RWPE2 (cell line): ENCODE measurements at regions not wholly inside any gene's neighbourhood (a gene's known extent, or its start where the extent isn't known, plus 50 kb on each side); places are given as distances from the start of the nearest gene placed in this dataset.
"Not testable (repeated sequence)": the region's sequence is repeated elsewhere in the genome, so short reads cannot be mapped to it uniquely, and the experiment has no call there.

ENCODE experiments used
- ATAC-seq: fragments of 200-7000 bp; cut with Tn5 transposase; 3 replicates; pipeline ENCODE4 v1.9.1; 2021; ENCODE audit warnings: low read depth
- DNase-seq: peaks from one replicate; pipeline ENCODE4 v3.0.0-alpha.2; 2020; ENCODE audit warnings: low spot score
- H3K27ac ChIP-seq: fragments of 450-650 bp; 2 replicates; pipeline ENCODE4 v1.5.1; 2017; ENCODE audit warnings: mild to moderate bottlenecking; ENCODE audit not compliant: poor library complexity, severe bottlenecking
- H3K27me3 ChIP-seq: fragments of 250-450 bp; sonication (Bioruptor Pico); 2 replicates; pipeline ENCODE4 v1.5.1; 2021; ENCODE audit warnings: mild to moderate bottlenecking, moderate library complexity; ENCODE audit not compliant: insufficient read depth, poor library complexity, severe bottlenecking
- H3K36me3 ChIP-seq: fragments of 250-450 bp; sonication (Bioruptor Pico); 2 replicates; pipeline ENCODE4 v1.5.1; 2020; ENCODE audit warnings: low read depth, mild to moderate bottlenecking, moderate library complexity
- H3K4me1 ChIP-seq: fragments of 250-450 bp; sonication (Bioruptor Pico); 2 replicates; pipeline ENCODE4 v1.5.1; 2021; ENCODE audit warnings: mild to moderate bottlenecking, moderate library complexity; ENCODE audit not compliant: insufficient read depth, poor library complexity, severe bottlenecking
- H3K4me3 ChIP-seq: fragments of 250-450 bp; sonication (Bioruptor Pico); 2 replicates; pipeline ENCODE4 v1.5.1; 2021; ENCODE audit warnings: mild to moderate bottlenecking, moderate library complexity; ENCODE audit not compliant: severe bottlenecking
- H3K9me3 ChIP-seq: fragments of 250-450 bp; sonication (Bioruptor Pico); 2 replicates; pipeline ENCODE4 v1.5.1; 2021; ENCODE audit warnings: mild to moderate bottlenecking, moderate library complexity; ENCODE audit not compliant: severe bottlenecking
- CTCF ChIP-seq: fragments of 450-650 bp; IDR thresholded peaks from one replicate; pipeline ENCODE4 v1.5.1; 2017; ENCODE audit warnings: mild to moderate bottlenecking, moderate library complexity; ENCODE audit not compliant: poor library complexity, severe bottlenecking

DNA sequence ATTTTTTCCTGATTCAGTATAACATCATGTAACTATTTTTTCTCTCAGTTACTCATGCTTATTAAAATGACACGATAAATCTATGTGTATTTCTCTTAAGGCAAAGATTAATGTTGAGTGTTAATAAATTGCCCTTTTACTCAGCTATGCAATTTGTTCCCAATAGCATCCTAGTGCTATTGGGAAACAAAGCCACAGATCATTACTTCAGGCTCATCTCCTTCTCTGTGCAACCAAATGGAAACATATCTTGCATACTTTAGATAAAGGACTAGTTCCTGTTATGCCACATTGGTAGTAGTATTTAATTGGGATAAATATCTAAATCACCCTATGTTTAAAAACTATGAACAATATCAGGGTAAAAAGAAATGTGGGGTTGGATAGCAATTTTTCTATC is 106.2 kb downstream of the PLPPR4 start:
- no peaks in the 10 kb centered on the region for H3K9me3 ChIP-seq
- no peak overlapping the region for H3K27ac ChIP-seq
- H3K27me3 ChIP-seq, result peaks cover 11% of the 10 kb centered on the region
- ATAC-seq (no peak), DNase-seq (no peak)
- H3K4me3 ChIP-seq, result no peak overlapping the region
- TF ChIP-seq CTCF, result no peak
- no peaks in the 10 kb centered on the region for H3K36me3 ChIP-seq
- no peaks in the 10 kb centered on the region for H3K4me1 ChIP-seq

GRCh38 chr1:99371413-99371812 is 107.1 kb downstream of the PLPPR4 start:
- no peak for TF ChIP-seq CTCF
- Histone ChIP-seq H3K4me3 (no peak overlapping the region), H3K4me1 (no peaks in the 10 kb centered on the region), H3K27ac (no peak overlapping the region), H3K36me3 (no peaks in the 10 kb centered on the region), H3K27me3 (peaks cover 3% of the 10 kb centered on the region), H3K9me3 (no peaks in the 10 kb centered on the region)
- no peak for ATAC-seq
- no peak for DNase-seq

- H3K9me3 ChIP-seq, result no peaks in the 10 kb centered on the region
- ATAC-seq (no peak), DNase-seq (no peak)
- no peaks in the 10 kb centered on the region for H3K4me1 ChIP-seq
- H3K36me3 ChIP-seq, result no peaks in the 10 kb centered on the region
- H3K4me3 ChIP-seq, result no peak overlapping the region
- peaks cover 3% of the 10 kb centered on the region for H3K27me3 ChIP-seq
- no peak for TF ChIP-seq CTCF
- H3K27ac ChIP-seq, result no peak overlapping the region
Observed at GRCh38 chr1:99374109-99374508, 109.8 kb downstream of the PLPPR4 start.

DNA sequence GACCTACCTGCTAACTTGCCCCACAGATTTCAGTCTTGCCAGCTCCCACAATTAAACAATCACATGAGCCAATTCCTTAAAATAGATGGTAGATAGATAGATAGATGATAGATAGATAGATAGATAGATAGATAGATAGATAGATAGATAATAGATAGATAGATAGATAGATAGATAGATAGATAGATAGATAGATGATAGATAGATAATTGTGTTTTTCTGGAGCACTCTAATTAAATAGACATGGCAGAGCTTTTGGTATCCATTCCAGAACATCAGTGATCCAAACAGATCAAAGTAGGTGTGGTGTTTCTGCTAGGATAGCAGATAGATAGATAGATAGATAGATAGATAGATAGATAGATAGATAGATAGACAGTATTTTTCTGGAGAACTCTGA is 110.4 kb downstream of the PLPPR4 start:
- not testable (repeated sequence) for DNase-seq, ATAC-seq, H3K36me3 ChIP-seq, H3K4me1 ChIP-seq, H3K27ac ChIP-seq, H3K27me3 ChIP-seq, H3K4me3 ChIP-seq, H3K9me3 ChIP-seq

- TF ChIP-seq CTCF, result no peak
- Histone ChIP-seq H3K9me3 (no peaks in the 10 kb centered on the region), H3K4me1 (no peaks in the 10 kb centered on the region), H3K27me3 (no peaks in the 10 kb centered on the region), H3K36me3 (no peaks in the 10 kb centered on the region), H3K4me3 (no peak overlapping the region), H3K27ac (no peak overlapping the region)
- DNase-seq (no peak), ATAC-seq (no peak)
Observed at GRCh38 chr1:99384021-99384420, 119.7 kb downstream of the PLPPR4 start.

DNA sequence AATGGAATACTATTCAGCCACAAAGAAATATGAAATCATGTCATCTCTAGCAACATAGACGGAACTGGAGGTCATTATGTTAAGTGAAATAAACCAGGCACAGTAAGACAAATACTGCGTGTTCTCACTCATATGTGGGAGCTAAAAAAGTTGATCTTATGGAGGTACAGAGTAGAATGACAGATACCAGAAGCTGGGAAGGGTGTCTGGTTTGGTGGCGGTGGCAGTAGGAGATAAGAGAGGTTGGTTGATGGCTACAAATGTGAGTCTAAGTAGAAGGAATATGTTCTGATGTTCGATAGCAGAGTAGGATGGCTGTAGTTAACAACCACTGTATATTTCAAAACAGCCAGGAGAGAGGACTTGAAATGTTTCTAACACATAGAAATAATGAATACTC is 121.6 kb downstream of the PLPPR4 start:
- Histone ChIP-seq H3K36me3 (no peaks in the 10 kb centered on the region), H3K4me1 (no peaks in the 10 kb centered on the region), H3K27me3 (no peaks in the 10 kb centered on the region), H3K4me3 (no peak overlapping the region), H3K27ac (no peak overlapping the region), H3K9me3 (no peaks in the 10 kb centered on the region)
- DNase-seq (no peak), ATAC-seq (no peak)
- no peak for TF ChIP-seq CTCF
